GM23248 (cell line): ENCODE measurements at regions not wholly inside any gene's neighbourhood (a gene's known extent, or its start where the extent isn't known, plus 50 kb on each side); places are given as distances from the start of the nearest gene placed in this dataset.

Source experiments
- EZH2 ChIP-seq: fragments of 200-600 bp; sonication (generic); IDR thresholded peaks from 2 replicates; pipeline ENCODE4 v1.6.1; 2018; ENCODE audit warnings: antibody characterized with exemption, mild to moderate bottlenecking; ENCODE audit not compliant: insufficient read depth, poor library complexity, severe bottlenecking
- EZH2phosphoT487 ChIP-seq: fragments of 200-600 bp; sonication (generic); IDR thresholded peaks from 2 replicates; pipeline ENCODE4 v1.6.1; 2018; ENCODE audit warnings: antibody characterized with exemption, moderate library complexity, mild to moderate bottlenecking, low read depth; ENCODE audit not compliant: insufficient read depth

GRCh38 chr15:19899021-19899824 is 642.4 kb downstream of the GOLGA6L6 start:
- no peak for TF ChIP-seq EZH2phosphoT487
- TF ChIP-seq EZH2, result no peak
